GM19023 (cell line): ENCODE measurements at regions not wholly inside any gene's neighbourhood (a gene's known extent, or its start where the extent isn't known, plus 50 kb on each side); places are given as distances from the start of the nearest gene placed in this dataset.

Experiments used
- ATAC-seq: cut with Tn5 transposase; IDR thresholded peaks from one replicate; pipeline ENCODE4 v1.9.1; 2021; ENCODE audit warnings: mild to moderate bottlenecking, moderate library complexity; ENCODE audit not compliant: unreplicated experiment

DNA sequence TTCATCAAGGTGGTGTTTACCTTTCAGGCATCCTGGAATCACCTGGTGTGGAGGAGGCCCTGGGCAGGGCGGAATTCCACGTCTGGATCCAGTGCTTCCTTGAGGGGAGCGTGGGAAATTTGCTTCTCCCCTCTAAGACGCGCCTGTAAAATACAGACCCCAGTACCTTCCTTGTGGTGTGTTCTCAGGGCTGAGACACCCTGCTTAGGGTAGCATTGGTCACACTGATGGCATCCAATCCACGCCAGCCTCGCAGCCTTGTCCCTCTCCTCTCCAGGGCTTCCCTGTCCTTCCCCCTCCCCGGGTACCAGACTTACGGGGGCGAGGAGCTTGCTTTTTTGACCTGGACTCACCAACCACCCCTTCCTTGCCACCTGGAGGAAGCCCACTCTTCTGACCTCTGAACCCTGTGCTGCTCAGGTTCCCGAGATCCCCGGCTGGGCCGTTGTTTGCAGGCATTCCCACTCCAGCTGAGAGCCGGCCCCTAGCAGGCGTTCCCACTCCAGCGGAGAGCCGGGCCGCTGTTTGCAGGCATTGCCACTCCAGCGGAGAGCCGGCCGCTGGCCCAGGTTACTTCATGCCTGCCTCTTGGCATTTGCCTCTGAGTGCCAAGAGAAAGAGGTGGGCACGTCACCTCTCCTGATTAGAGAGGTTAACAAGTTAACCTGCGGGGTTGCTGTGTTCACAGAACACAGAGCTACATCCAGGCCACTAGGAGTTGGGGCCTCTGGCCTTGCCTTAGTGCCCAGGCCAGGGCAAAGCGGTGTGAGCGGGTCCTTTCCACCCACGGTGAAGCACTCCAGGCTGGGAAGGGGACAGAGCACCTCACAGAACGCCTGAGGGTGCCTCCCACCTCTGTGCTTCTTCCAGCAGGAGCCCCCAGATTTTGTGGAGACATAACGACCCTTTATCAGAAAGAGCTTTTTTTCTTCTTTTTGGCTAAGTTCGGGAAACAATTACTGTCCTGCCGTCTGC, 254.0 kb upstream of the PPP2R2D start:
- ATAC-seq, result no peak

DNA sequence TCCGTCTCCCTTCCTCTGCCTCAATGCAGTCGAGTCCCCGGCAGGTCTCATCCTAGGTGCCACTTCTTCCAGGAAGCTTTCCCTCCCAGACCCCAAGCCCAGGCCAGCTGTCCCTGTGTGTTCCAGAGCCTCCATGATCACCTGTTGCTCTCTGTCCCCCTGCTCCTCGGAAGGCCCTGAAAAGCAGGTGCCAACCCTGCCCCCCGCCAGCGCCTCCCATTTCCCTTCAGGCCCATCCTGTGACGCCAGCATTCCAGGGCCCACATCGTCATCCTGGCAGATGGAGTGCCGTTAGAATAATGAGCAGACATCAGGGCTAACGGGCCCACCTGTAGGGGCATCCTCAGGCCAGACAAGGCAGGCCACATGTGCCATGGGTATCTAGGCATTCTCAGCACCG, 253.0 kb upstream of the PPP2R2D start:
- ATAC-seq, result no peak

GRCh38 chr10:131648386-131649020, 252.3 kb upstream of the PPP2R2D start:
- no peak for ATAC-seq

DNA sequence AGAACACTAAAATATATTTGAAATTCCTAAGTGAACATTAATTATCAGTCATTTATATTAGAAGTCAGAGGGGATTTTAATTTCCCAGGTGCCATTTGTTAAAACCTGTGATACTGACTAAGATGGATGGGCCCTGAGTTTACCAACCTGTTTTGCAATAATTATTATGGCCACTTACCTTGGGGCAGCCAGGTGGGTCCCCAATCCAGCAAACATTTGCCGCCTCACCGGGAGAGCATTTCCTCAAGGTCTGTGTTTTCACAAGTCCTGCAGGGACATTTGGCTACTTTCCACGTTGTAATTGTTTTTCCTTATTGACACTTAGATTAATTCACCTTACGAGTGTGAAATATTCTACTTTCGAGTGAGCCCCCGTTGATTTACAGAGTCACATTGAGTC, 251.2 kb upstream of the PPP2R2D start:
- no peak for ATAC-seq

DNA sequence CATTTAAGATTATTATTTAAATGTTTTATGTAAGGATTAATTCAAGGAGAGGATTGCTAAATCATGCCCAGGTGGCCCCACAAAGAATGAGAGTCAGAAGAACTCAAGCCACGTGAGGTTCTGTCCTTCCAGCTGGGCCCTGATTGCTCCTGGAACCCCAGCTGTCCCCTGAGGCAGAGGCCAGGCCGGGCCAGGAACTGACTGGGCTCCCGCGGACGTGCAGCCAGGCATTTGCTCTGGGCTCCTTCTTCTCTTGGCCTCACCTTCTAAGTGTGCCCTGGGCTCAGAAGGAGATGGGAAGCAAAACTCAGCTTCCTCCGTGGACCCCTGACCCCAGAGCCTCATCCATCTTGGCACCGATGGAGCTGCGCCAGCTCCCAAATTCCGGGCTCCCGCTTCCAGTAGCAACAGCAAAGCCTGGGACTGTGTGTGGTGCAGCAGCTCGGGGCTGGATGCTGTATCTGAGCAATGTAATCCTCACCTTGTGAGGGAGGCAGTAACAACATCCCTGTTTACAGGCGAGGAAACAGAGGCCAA, 250.6 kb upstream of the PPP2R2D start:
- ATAC-seq, result no peak

- ATAC-seq, result no peak
These were observed 249.8 kb upstream of the PPP2R2D start for GRCh38 chr10:131650771-131651673.

DNA sequence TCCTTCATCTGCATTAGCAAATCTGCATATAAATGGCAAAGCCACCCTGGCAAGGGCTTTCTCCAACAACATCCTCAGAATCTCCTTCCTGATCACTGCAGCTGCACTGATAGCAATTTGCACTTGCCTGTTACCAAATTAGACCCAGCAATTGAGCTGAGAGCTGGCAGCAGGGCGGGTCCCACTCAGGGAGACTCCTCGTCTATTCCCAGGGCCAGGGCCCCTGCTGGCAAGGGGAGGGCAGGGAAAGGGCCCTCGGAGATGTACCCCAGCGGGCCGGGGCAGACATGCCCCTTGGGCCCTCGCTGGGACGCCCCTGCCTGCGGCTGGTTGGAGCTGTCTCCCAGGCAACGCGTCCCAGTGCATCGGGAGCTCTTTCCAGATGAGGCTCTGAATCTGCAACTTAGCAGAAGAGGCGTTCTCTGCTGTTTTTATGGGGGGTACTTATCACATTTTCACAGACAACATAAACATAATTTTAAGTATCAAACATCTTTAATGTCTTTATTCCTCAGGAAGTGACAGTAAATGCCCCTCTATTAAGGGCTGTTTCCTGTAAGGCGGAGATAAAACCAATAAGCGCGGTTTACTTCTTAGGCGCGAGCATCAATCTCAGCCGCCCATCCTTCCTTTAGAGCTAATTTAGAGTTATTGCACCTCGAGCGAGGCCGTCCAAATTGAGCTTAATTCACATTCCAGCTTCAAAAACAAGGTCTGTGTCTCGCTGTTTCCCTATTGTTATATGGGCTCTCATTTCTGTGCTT, 249.0 kb upstream of the PPP2R2D start:
- no peak for ATAC-seq

DNA sequence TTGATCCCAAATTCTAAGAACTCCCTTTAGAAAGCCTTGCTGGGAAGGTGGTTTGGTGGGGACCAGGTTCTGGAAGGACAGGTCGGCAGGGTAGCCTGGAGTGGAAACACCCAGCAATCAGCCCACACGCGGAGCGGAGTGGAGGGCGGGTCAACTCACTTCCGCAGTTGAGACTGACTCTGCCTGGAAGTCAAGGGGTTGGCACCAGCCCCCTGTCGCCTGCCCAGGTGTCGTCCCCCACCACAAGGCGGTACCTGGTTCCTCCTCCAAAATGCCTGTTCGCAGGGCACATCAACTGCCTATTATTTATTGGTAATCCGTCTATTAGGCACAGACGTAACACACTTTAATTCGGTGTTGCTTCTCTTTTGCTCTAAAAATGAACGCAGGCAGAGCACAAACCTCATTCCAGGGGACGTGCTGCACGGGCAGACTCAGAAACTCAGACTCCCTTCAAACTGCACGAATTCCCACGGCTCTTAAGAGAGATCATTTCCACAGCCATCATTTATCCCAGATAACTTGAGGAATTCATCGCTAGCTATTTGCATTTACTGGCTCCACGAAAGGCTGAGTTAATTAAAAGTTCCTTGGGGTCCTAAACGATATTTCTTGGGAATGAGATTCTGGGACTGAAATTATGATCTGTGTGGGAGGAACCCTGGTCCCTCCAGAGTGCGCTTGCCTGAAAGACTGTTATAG, 248.2 kb upstream of the PPP2R2D start:
- no peak for ATAC-seq

- no peak for ATAC-seq
These were observed 247.7 kb upstream of the PPP2R2D start for GRCh38 chr10:131653140-131653539.

GRCh38 chr10:131653554-131654470, 247.0 kb upstream of the PPP2R2D start:
- no peak for ATAC-seq

DNA sequence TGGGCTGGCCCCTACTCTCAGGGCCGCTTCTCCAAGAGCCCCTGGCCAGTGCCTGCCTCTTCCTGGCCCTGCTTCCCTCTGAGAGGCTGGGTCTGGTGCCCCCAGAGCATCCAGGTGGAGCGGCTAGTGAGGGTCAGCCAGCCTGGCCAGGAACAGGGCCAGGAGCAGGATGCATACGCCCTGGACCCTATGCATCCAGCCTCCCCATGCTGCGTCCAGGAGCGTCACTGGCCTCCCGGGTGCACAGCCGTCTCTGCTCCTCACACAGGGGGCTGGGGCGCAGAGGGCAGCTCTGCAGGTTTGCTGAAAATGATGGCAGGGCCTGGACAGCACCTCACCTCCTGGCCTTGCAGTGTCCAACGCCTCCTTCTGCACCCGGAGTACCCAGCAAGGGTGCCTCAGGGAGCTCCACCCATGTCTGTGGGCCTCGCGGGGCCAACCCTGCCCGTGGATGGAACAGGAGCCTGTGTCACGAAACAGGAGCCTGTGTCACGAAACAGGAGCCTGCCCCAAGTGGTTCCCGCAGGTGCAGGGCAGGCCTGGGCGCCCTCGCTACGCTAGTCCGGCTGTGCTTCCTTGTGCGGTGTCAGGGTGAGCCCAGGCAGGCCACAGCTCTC, 246.2 kb upstream of the PPP2R2D start:
- no peak for ATAC-seq

DNA sequence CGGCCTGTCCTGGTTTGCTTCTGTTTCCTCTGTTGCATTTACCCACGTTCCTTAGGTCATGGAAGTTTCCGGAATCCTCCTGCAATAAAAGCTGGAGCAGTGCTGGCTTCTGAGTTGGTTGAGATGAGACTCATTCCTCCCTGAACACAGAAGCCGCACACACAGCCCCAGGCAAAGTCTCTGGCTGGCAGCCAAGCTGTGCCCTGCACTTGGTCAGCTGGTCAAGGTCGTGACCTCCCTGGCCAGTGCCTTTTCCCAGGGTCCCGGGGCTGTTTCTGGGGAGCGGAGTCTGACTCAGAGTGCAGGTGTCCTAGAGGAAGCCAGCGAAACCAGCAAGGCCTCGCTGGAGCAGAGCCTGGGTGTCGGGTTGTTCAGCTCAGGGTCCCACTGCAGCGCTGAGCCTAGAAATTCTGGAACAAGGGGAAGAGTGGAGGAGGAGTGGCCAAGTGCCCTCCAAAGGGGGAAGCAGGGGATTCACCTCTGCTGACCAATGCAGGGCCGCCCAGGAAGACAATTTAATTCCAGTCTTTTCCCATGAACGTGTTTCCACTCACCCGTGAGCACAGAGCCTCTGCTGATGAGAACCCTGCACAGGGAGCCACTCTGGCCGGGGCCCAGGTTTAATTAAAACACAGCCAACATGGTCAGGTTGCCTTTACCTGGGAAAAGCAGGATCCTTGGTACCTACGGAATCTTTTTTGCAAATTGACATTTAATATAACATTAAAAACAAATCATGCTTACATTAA, 245.5 kb upstream of the PPP2R2D start:
- no peak for ATAC-seq

GRCh38 chr10:131656009-131656408, 244.8 kb upstream of the PPP2R2D start:
- no peak for ATAC-seq

DNA sequence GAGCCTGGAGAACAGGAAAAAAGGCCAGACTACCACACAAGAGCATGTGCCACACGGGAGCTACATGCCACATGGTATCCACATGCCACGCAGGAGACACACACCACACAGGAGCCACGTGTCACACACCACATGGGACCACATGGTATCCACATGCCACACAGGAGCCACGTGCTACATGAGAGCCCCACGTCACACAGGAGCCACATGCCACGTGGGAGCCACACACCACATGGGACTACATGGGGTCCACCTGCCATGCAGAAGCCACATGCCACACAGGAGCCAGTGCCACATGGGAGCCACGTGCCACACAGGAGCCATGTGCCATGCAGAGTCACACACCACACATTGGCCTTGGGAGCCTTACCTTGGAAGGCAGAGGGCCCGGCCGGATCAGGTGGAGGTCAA, 244.4 kb upstream of the PPP2R2D start:
- ATAC-seq, result no peak

GRCh38 chr10:131657318-131657984, 243.4 kb upstream of the PPP2R2D start:
- no peak for ATAC-seq

DNA sequence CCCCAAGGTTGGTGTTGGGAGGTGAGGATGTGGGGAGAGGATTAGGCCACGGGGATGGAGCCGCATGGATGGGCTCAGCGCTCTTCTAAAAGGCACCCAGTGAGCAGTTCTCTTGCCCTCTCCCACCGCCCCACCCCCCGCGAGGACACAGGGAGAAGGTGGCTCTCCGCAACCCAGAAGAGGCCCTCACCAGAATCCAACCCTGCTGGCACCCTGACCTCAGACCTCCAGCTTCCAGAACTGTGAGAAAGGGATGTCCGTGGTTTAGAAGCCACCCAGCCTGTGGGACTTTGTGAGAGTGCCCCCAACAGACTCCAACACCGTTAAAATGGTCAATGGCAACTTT, 242.8 kb upstream of the PPP2R2D start:
- ATAC-seq, result no peak
